ENCODE measurements at regions not wholly inside any gene's neighbourhood (a gene's known extent, or its start where the extent isn't known, plus 50 kb on each side); places are given as distances from the start of the nearest gene placed in this dataset.
"Not testable (repeated sequence)": the region's sequence is repeated elsewhere in the genome, so short reads cannot be mapped to it uniquely, and the experiment has no call there.

DNA sequence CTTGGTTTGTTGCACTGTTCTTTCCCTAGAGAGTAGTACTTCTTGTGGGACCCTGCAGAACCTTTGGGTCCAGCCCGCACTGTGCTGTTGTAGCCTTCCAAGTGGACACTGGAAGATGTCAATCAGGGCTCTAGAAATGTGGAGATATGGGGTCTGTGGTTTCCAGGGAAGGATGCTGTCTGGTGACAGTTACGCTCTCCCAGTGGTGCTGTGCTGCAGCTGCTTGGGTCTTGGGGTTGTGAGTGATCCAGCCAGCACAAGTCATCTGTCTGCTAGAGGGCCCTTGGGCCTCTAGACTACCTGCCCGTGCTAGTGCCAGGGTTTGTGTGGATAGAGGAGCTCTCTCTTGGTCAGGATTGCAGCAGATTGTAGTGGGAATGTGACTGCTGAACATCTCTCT lies 484.5 kb downstream of the DMAC1 start:
- Mint-ChIP-seq H3K27me3 (no peaks in the 10 kb centered on the region), H3K4me1 (ENCODE audit: low read depth) (no peaks in the 10 kb centered on the region), H3K9me3 (peaks cover 42% of the 10 kb centered on the region), H3K36me3 (ENCODE audit: low read depth) (no peaks in the 10 kb centered on the region), H3K4me3 (no peak overlapping the region), H3K27ac (no peak overlapping the region)
- intact Hi-C loops (cut with micrococcal nuclease): no loop called here

DNA sequence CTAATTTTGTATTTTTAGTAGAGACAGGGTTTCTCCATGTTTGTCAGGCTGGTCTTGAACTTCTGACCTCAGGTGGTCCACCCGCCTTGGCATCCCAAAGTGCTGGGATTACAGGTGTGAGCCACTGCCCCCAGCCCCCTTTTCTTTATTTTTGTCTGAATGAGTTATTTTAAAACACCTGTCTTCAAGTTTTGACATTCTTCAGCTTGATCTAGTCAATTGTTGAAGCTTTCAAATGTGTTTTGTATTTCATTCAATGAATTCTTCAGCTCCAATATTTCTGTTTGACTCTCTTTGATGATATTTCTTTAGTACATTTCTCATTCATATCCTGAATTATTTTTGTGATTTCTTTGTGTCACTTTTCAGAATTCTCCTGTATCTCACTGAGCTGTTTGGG lies 486.2 kb downstream of the DMAC1 start:
- Mint-ChIP-seq H3K9me3 (peaks cover 59% of the 10 kb centered on the region), H3K4me1 (ENCODE audit: low read depth) (no peaks in the 10 kb centered on the region), H3K36me3 (ENCODE audit: low read depth) (no peaks in the 10 kb centered on the region), H3K4me3 (no peak overlapping the region), H3K27me3 (no peaks in the 10 kb centered on the region), H3K27ac (no peak overlapping the region)
- intact Hi-C loops (cut with micrococcal nuclease): no loop called here

DNA sequence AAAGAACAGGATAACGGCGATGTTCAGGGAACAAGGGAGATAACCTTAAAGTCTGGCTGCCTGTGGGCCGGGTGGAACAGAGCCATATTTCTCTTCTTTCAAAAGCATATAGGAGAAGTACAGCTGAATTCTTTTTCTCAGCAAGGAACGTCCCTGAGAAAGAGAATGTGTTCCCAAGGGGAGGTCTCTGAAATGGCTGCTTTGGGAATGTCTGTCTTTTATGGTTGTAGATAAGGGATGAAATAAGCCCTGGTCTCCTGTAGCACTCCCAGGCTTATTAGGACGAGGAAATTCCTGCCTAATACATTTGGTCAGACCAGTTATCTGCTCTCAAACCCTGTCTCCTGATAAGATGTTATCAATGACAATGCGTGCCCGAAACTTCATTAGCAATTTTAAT lies 490.5 kb downstream of the DMAC1 start:
- H3K4me1 Mint-ChIP-seq (ENCODE audit: low read depth); intact Hi-C loops (cut with micrococcal nuclease): not testable (repeated sequence)
- peaks cover 53% of the 10 kb centered on the region for H3K9me3 Mint-ChIP-seq

DNA sequence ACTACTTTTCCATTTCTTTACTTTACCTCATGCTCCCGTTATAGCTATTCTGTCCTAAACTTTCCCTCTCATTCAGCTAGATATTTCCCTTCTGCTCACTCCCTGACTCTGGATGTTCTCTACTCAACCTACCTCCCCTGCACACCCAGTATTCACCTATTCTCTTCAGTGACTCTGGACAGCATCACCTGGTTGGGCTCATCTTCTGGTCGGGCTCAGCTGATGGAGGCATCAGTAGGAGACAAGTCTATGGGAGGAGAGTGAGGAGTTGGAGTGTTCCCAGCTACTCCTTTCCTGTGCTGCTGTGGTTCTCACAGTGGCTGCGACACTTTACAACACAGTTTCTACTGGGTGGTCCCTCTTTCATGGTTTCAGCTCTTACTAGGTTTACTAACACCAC lies 493.9 kb downstream of the DMAC1 start:
- H3K4me1 Mint-ChIP-seq (ENCODE audit: low read depth): no peaks in the 10 kb centered on the region
- no peak overlapping the region for H3K4me3 Mint-ChIP-seq
- intact Hi-C loops (cut with micrococcal nuclease): no loop called here
- peaks cover 23% of the 10 kb centered on the region for H3K9me3 Mint-ChIP-seq
- H3K27me3 Mint-ChIP-seq: no peaks in the 10 kb centered on the region
- no peak overlapping the region for H3K27ac Mint-ChIP-seq
- no peaks in the 10 kb centered on the region for H3K36me3 Mint-ChIP-seq (ENCODE audit: low read depth)

More for the DNA sequence above, 490.5 kb downstream of the DMAC1 start:
- not testable (repeated sequence) for H3K36me3 Mint-ChIP-seq (ENCODE audit: low read depth); H3K27me3 Mint-ChIP-seq; H3K27ac Mint-ChIP-seq; H3K4me3 Mint-ChIP-seq

DNA sequence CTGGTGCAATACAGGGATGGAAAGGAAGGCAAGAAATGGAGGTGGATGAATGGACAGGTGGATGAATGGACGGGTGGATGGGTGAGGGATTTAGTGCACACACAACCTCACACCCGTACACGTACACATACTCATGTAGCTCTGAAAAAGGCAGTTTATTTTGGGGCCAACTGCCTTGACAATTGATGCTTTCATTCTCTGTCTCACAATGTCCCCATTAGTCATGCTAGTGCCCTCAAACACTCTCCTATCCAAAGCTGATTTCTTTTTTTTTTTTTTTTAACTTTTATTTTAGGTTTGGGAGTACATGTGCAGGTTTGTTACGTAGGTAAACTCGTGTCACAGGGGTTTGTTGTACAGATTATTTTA lies 495.0 kb downstream of the DMAC1 start:
- Mint-ChIP-seq H3K36me3 (ENCODE audit: low read depth) (no peaks in the 10 kb centered on the region), H3K9me3 (peaks cover 12% of the 10 kb centered on the region), H3K4me3 (no peak overlapping the region), H3K27me3 (no peaks in the 10 kb centered on the region), H3K4me1 (ENCODE audit: low read depth) (no peaks in the 10 kb centered on the region), H3K27ac (no peak overlapping the region)
- intact Hi-C loops (cut with micrococcal nuclease): no loop called here

DNA sequence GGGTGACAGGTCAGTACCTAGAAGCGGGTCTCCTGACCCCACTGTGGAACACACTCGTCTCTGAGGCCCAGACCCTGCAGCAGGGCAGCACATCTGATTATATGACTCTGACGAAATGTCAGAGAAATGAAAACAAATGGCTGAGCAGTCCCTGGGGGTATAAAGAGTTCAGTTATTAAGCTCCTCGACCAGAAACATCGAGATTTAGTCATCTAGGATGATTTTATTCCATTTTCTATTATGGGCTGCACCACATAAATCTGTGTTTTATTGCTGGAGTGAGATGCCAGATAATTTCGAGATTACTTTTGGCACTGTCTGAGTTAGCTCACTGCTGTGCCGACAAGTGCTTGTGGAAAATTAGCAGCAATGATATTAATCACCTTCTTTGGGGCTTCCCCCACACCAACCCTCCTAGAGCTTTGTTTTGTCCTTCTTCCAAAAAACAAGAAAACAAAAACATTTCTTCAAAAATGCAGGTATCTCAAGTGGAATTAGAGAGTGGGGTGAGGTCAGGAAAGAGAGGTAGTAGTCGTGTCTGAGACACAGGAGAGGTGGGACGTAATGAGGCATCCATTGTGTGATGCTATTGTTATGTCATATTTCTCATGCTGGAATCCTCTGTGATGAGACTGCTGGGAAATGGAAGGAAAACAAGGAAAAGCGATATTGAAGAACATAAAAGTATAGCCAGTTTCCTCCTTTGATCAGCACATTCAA lies 495.5 kb downstream of the DMAC1 start:
- intact Hi-C loops (cut with micrococcal nuclease): no loop called here
- Mint-ChIP-seq H3K9me3 (peaks cover 7% of the 10 kb centered on the region), H3K27ac (no peak overlapping the region), H3K27me3 (no peaks in the 10 kb centered on the region), H3K4me3 (no peak overlapping the region), H3K4me1 (ENCODE audit: low read depth) (no peaks in the 10 kb centered on the region), H3K36me3 (ENCODE audit: low read depth) (no peaks in the 10 kb centered on the region)

DNA sequence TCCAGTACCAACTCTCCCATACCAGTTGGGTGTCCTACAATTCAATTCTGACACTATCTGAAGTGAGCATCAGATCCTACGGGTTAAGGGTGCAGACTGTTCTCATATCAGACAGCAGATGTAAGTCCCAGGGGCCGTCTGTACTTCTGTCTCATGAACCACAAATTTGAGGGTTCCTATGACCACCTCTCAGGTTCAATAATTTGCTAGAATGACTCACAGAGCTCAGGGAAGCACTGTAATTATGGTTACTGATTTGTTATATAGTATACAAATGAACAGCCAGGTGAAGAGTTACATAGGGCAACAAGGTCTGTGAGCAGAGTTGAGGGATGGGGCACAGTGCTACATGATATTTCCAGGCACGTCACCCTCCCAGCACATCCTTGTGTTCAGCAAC lies 499.1 kb downstream of the DMAC1 start:
- intact Hi-C loops (cut with micrococcal nuclease): no loop called here
- no peaks in the 10 kb centered on the region for H3K27me3 Mint-ChIP-seq
- H3K27ac Mint-ChIP-seq: no peak overlapping the region
- no peaks in the 10 kb centered on the region for H3K9me3 Mint-ChIP-seq
- H3K4me1 Mint-ChIP-seq (ENCODE audit: low read depth): peaks cover 7% of the 10 kb centered on the region
- H3K4me3 Mint-ChIP-seq: no peak overlapping the region
- no peaks in the 10 kb centered on the region for H3K36me3 Mint-ChIP-seq (ENCODE audit: low read depth)

DNA sequence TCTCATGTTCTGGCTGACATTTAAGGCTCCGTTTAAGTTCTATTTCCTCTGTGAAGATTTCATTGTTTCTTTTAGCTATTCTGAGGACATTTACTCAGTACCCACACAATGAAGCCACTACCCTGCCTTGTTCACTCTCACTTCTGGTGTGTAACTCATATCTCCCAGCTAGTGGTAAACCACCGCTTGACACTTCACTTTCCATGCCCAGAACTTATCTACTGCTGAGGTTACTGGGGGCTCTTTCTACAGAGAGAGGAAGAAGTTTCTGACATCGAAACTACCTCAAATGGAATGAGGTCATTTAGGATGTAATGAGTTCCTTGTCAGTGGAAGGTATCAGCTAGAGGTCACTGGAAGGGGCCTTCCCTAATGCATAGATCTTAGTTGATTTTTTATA lies 501.5 kb downstream of the DMAC1 start:
- H3K27ac Mint-ChIP-seq: no peak overlapping the region
- H3K4me1 Mint-ChIP-seq (ENCODE audit: low read depth): peaks cover 7% of the 10 kb centered on the region
- H3K4me3 Mint-ChIP-seq: no peak overlapping the region
- no peaks in the 10 kb centered on the region for H3K27me3 Mint-ChIP-seq
- no peaks in the 10 kb centered on the region for H3K36me3 Mint-ChIP-seq (ENCODE audit: low read depth)
- intact Hi-C loops (cut with micrococcal nuclease): no loop called here
- no peaks in the 10 kb centered on the region for H3K9me3 Mint-ChIP-seq

DNA sequence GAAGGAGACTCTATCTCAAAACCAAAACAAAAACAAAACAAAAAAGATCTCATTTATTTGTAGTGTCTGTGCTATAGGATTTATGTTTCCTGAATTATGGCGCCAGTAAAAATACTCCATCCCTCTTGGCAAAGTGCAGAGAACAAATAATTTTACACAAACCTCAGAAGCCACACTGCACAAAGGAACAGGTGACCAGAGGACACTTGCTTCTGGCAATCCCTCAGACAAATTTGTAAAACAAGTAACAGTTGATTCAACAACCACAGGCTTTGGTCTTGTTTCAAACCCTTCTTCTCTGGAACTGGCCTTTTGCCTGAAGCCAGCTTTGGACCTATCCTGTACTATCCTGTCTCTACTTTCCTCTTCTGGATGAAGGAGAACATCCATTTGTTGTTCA lies 502.1 kb downstream of the DMAC1 start:
- Mint-ChIP-seq H3K36me3 (ENCODE audit: low read depth) (no peaks in the 10 kb centered on the region), H3K27ac (no peak overlapping the region), H3K27me3 (no peaks in the 10 kb centered on the region), H3K9me3 (no peaks in the 10 kb centered on the region), H3K4me3 (no peak overlapping the region), H3K4me1 (ENCODE audit: low read depth) (peaks cover 7% of the 10 kb centered on the region)
- intact Hi-C loops (cut with micrococcal nuclease): no loop called here

DNA sequence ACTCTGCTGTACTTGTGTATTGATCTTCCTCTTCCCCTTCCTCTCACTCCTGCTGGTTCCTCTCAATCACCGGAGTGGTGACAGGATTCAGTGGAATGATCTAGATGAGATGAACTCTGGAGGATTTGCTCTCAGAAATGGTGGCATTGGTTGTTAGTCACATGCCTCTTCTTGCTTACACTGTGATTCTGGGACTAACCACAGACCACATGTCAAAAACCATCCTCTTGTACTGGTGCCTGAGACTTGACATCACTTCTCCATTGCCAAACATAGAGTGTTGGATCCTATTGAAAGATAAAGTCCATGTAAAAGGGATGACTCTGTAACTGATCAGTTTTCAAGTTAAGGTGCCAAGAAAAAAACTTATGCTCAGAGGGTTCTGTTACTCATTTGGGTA lies 506.5 kb downstream of the DMAC1 start:
- intact Hi-C loops (cut with micrococcal nuclease): no loop called here
- Mint-ChIP-seq H3K27ac (no peak overlapping the region), H3K9me3 (no peaks in the 10 kb centered on the region), H3K4me3 (no peak overlapping the region), H3K27me3 (no peaks in the 10 kb centered on the region), H3K4me1 (ENCODE audit: low read depth) (peaks cover 11% of the 10 kb centered on the region), H3K36me3 (ENCODE audit: low read depth) (no peaks in the 10 kb centered on the region)

DNA sequence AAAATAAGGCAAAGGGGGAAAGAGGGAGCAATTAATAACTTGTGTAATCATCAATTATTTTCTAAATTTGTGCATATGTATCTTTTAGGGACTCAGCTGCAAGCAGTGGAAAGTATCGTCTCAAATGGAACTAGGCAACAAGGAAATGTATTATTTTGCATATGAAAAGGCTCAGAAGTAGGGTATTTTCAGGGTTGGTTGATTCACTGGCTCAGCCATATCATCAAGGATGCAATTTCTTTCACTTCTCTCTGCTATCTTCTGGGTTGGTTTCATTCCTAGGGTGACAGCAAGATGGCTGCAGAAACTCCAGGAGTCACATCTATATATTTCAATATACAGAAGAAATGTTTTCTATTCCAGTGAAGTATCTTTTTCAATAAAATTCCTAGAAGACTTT lies 509.8 kb downstream of the DMAC1 start:
- H3K27ac Mint-ChIP-seq: no peak overlapping the region
- peaks cover 7% of the 10 kb centered on the region for H3K4me1 Mint-ChIP-seq (ENCODE audit: low read depth)
- no peak overlapping the region for H3K4me3 Mint-ChIP-seq
- no peaks in the 10 kb centered on the region for H3K36me3 Mint-ChIP-seq (ENCODE audit: low read depth)
- intact Hi-C loops (cut with micrococcal nuclease): no loop called here
- H3K9me3 Mint-ChIP-seq: no peaks in the 10 kb centered on the region
- H3K27me3 Mint-ChIP-seq: no peaks in the 10 kb centered on the region

DNA sequence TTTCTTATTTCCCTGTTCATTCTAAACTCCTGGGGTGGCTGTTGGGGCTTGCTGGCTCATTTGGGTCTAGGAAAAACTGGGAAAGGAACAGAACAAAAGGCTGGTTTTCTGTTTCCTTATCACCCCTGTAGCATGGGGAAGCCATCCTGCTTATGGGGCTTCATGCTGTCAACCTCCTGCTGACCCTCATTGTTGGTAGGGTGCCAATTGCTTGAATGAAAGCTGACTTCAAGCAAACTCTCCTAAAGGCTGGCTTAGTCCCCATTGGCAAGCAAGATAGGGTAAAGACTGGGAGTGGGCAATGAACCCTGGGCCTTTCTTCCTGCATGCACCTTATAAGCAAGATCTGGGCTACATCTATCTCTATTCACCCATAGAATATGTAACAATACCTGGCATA lies 511.6 kb downstream of the DMAC1 start:
- intact Hi-C loops (cut with micrococcal nuclease): no loop called here
- Mint-ChIP-seq H3K9me3 (no peaks in the 10 kb centered on the region), H3K4me1 (ENCODE audit: low read depth) (peaks cover 7% of the 10 kb centered on the region), H3K4me3 (no peak overlapping the region), H3K36me3 (ENCODE audit: low read depth) (no peaks in the 10 kb centered on the region), H3K27me3 (no peaks in the 10 kb centered on the region), H3K27ac (no peak overlapping the region)

DNA sequence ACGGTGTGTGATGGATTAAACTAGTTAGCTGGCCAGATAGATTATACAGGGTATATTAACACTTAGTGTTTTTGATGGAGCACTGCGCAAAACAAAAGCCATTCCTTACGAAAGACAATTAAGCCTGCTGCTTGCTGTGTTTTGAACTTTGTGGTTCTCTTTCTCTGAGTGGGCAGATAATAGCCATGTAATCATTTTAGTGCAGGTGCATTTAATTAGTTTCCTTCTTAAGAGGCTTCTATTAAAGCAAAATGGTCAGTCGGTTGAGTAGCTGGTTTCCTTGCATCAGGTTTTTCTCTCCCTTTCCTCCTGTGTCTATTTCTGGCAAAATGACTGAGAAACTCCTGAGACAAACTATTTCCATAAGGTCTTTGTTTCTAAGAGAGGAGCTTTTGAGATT lies 512.5 kb downstream of the DMAC1 start:
- Mint-ChIP-seq H3K4me1 (ENCODE audit: low read depth) (peaks cover 7% of the 10 kb centered on the region), H3K4me3 (no peak overlapping the region), H3K27me3 (no peaks in the 10 kb centered on the region), H3K9me3 (peaks cover 9% of the 10 kb centered on the region), H3K27ac (no peak overlapping the region), H3K36me3 (ENCODE audit: low read depth) (no peaks in the 10 kb centered on the region)
- intact Hi-C loops (cut with micrococcal nuclease): no loop called here

DNA sequence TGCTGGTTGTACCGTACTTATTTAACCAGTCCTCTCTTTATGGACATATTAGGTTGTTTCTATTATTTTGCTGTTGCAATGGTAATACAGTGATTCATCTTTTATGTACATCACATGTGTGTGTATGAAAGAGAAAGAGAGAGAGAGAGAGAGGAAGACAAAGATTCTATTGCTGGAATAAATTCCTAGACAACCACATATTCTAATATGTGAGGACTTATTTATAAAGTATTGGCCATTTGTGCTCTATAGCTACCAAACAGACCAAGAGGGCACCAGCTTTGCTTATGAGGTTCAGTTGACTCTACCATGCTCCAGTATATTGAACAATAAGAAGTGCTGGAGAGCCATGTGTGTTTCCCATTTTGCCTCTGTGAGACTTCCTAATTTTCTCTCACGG lies 513.5 kb downstream of the DMAC1 start:
- peaks cover 7% of the 10 kb centered on the region for H3K4me1 Mint-ChIP-seq (ENCODE audit: low read depth)
- no peaks in the 10 kb centered on the region for H3K27me3 Mint-ChIP-seq
- no peak overlapping the region for H3K27ac Mint-ChIP-seq
- H3K4me3 Mint-ChIP-seq: no peak overlapping the region
- intact Hi-C loops (cut with micrococcal nuclease): no loop called here
- peaks cover 15% of the 10 kb centered on the region for H3K9me3 Mint-ChIP-seq
- no peaks in the 10 kb centered on the region for H3K36me3 Mint-ChIP-seq (ENCODE audit: low read depth)

DNA sequence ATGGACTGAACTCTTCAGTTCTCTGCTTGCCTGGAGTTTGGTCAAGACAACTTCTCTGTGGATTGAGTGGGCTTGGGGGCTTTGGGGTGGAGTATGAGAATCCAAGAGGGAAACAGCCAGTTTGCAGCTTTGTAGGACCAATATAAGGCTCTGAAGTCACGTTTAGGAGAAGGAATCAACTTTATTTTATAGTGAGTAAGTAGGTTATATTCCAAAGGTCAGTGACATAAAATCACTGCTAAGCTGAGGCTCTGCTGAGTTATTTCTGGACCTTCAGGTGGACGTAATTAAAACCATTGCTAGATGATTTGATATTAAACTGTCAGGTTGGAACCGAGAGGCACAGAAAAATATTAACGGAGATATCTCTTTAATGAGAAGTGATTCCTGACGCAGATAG lies 514.4 kb downstream of the DMAC1 start:
- intact Hi-C loops (cut with micrococcal nuclease): no loop called here
- peaks cover 7% of the 10 kb centered on the region for H3K4me1 Mint-ChIP-seq (ENCODE audit: low read depth)
- no peak overlapping the region for H3K27ac Mint-ChIP-seq
- H3K4me3 Mint-ChIP-seq: no peak overlapping the region
- H3K36me3 Mint-ChIP-seq (ENCODE audit: low read depth): no peaks in the 10 kb centered on the region
- H3K9me3 Mint-ChIP-seq: peaks cover 24% of the 10 kb centered on the region
- H3K27me3 Mint-ChIP-seq: no peaks in the 10 kb centered on the region
